Mesodermal cell (in vitro differentiated cells): ENCODE measurements at regions not wholly inside any gene's neighbourhood (a gene's known extent, or its start where the extent isn't known, plus 50 kb on each side); places are given as distances from the start of the nearest gene placed in this dataset.

Source experiments
- H3K27ac ChIP-seq: 2 replicates; pipeline ENCODE4 v1.7.0; 2013; ENCODE audit warnings: mild to moderate bottlenecking, low read depth, low read length, moderate library complexity; ENCODE audit not compliant: severe bottlenecking
- H3K36me3 ChIP-seq: 2 replicates; pipeline ENCODE4 v1.7.1; 2013; ENCODE audit warnings: mild to moderate bottlenecking, low read length, moderate library complexity; ENCODE audit not compliant: control insufficient read depth, insufficient read depth
- H3K4me1 ChIP-seq: one replicate; pipeline ENCODE4 v1.7.1; 2013; ENCODE audit warnings: mild to moderate bottlenecking, low read length; ENCODE audit not compliant: insufficient read depth, control insufficient read depth, poor library complexity, severe bottlenecking
- H3K4me3 ChIP-seq: 2 replicates; pipeline ENCODE4 v1.7.0; 2013; ENCODE audit warnings: low read length, control low read depth, mild to moderate bottlenecking; ENCODE audit not compliant: insufficient read depth, poor library complexity, severe bottlenecking; ENCODE audit errors: extremely low read depth
- H3K9me3 ChIP-seq: 2 replicates; pipeline ENCODE4 v1.7.1; 2013; ENCODE audit warnings: mild to moderate bottlenecking, low read length, moderate library complexity; ENCODE audit not compliant: control insufficient read depth
- WGBS, 2 experiments: methylation state at CpG; one replicate each; pipeline ENCODE4 v1.1.5; 2013; ENCODE audit warnings: missing lambda C conversion rate in 2 of 2; ENCODE audit not compliant: insufficient coverage in 2 of 2; 5-methylcytosine and 5-hydroxymethylcytosine counted together

DNA sequence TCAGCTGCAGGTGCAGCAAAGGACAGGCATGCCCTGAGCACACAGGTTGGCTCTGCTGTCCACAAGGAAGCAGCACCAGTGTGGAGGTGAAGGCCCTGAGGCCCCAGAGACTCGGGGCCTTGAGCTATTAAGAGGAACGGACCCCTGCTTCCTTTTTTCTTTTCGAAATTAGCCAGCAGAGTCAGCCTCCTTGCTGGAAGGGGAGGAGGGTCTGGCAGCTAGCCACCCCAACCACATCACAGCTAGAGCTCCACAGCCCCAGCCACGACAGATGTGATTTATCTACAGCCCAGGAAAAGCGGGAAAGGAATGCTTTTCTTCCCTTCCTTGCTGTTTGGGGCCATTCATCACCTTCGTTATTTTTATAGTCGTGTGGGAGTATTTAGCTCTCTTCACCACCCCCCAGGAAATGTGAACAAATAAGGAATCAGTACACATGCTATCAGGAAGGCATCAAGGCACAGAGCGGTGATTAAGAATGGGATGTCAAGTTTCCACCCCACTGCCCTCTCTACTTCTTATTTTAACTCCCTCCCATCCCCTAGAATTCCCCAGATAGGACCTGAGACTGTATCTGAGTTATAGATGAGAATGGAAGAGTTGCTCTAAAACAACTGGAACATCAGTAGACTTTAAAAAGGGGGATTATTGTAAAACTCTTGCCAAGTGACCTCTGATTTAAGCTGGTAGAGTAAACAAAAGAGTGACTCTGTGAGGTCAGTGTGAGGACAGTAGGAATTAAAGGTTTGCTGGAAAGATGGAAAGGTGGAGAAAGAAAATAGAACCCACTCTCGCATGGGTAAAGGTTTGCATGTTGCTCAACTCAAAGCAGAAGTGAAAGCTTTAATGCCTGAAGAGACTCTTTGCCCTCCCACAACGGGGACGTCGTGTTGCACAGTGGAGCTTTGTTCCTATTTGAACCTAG, 224.7 kb upstream of the GJB5 start:
- H3K4me1 ChIP-seq, result peaks cover 2% of the 10 kb centered on the region
- no peaks in the 10 kb centered on the region for H3K9me3 ChIP-seq
- 59 to 65% methylated on average over 3 to 4 of the region's 12 CpGs for WGBS, 2 experiments
- H3K4me3 ChIP-seq, result no peak overlapping the region
- H3K36me3 ChIP-seq, result no peaks in the 10 kb centered on the region
- H3K27ac ChIP-seq, result no peak overlapping the region

DNA sequence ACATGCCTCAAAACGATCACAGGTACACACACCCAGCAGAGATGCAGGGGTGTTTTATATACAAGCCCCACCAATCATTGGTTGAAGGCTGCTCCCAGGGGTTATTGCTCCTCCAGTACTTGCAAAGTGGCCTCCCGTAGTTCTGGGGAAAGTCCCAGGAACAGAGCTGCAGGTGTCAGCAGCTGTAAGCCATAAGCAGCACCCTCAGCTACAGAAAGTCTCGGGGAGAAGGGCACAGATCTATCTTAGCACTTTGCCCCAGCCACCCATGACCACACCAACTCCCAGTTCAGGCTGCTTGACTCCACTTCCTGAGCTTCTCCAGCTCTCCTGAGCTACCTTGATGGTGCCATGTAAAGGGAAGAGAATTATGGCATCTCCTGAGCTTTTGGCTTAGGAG, 222.7 kb upstream of the GJB5 start:
- H3K36me3 ChIP-seq, result no peaks in the 10 kb centered on the region
- H3K9me3 ChIP-seq, result no peaks in the 10 kb centered on the region
- H3K4me3 ChIP-seq, result no peak overlapping the region
- no peak overlapping the region for H3K27ac ChIP-seq
- H3K4me1 ChIP-seq, result peaks cover 2% of the 10 kb centered on the region
- WGBS, 2 experiments, result 89 to 92% methylated on average over 2 of the region's 3 CpGs

DNA sequence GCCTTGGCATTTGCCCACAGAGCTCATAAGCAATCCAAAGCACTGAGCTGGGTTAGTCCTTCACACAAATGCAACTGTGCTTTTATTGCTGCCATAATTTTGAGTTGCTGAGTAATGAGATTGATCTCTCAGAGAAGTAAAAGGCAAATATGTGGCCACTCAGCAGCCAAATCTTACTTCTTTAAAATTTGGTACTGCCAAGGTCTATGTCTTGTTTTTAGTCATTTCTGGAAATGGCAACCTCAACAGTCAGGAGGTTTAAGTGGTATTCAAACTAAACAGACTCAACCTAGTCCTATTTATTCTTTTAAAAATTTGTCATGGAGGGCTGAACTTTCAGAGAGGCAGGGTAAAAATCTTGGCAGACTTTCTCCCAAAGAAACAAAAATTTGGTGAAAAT, 216.4 kb upstream of the GJB5 start:
- no peaks in the 10 kb centered on the region for H3K9me3 ChIP-seq
- H3K36me3 ChIP-seq, result no peaks in the 10 kb centered on the region

DNA sequence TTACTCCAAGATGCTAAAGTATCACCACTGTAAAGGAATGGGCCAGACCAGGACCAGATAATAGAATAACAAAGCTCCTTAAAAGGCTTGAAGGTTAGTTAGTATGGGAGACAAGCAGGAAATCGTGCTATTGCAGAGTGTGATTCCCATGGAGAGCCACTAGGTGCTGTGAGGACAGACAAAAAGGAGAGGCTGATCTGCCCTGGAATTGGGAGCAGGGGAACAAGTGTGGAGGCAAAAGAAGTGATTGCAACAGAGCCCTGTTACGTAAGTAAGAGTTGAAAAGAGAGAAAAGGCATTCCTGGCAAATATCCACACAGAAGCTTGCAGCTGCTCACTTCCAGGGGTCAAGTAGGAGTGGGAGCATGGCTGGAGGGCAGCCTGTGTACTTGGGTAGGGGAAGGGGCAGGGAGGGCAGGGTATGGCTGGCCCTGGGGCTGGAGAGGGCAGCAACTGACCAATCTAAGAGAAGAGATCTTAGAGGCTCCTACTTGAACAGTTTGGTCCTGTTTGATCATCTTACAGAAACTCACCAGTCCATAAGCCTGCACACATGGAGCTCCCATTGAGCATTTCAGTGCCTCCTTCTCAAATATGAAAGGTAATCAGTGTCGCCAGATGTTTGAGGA, 207.7 kb upstream of the GJB5 start:
- no peak overlapping the region for H3K27ac ChIP-seq
- no peaks in the 10 kb centered on the region for H3K9me3 ChIP-seq
- no peaks in the 10 kb centered on the region for H3K36me3 ChIP-seq
- no peaks in the 10 kb centered on the region for H3K4me1 ChIP-seq
- 47 to 49% methylated on average over 2 of the region's 3 CpGs for WGBS, 2 experiments
- no peak overlapping the region for H3K4me3 ChIP-seq

More for the DNA sequence above, 216.4 kb upstream of the GJB5 start:
- no peak overlapping the region for H3K27ac ChIP-seq
- no peaks in the 10 kb centered on the region for H3K4me1 ChIP-seq
- no peak overlapping the region for H3K4me3 ChIP-seq

DNA sequence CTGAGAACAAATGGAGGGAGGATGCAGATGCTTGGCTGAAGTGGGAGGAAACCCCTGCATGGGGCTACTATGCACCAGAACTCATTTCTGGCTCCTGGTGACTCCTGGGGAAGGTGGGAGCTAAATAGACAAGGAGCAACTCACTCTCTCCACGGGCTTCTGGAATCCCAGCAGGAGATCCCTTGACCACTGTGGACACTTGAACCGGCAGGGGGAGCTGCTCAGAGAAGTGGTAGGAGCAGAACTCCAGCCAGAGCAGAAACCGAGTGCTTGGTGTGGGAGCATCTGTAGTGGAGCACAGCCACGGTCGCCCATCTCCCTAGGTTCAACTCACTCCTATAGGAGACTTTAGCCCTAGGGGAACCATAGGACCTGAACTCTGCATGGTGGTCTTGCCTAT, 205.6 kb upstream of the GJB5 start:
- no peak overlapping the region for H3K27ac ChIP-seq
- no peaks in the 10 kb centered on the region for H3K9me3 ChIP-seq
- H3K4me3 ChIP-seq, result no peak overlapping the region
- 14 to 48% methylated on average over 2 to 4 of the region's 5 CpGs for WGBS, 2 experiments
- no peaks in the 10 kb centered on the region for H3K36me3 ChIP-seq
- no peaks in the 10 kb centered on the region for H3K4me1 ChIP-seq

DNA sequence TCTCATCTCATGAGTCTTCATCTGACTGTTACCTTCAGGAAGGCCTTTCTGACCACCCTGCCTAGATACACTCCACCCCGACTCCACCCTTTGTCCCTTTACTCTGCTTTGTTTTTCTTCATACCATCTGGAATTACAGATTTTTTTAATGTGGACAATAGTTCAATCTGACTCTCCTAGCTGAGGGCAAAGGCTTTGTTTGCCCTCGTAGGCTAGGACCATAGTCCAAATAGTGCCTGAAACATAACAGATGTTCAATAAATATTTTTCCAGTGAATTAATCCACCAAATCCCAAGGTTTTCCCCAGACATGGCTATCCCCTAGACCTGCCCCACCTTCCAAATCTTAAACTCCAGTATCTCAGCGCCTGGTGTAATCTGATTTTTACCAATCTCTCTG, 176.5 kb upstream of the GJB5 start:
- Histone ChIP-seq H3K4me3 (no peak overlapping the region), H3K27ac (no peak overlapping the region), H3K9me3 (no peaks in the 10 kb centered on the region), H3K36me3 (no peaks in the 10 kb centered on the region), H3K4me1 (no peaks in the 10 kb centered on the region)
- WGBS, 2 experiments, result 72 to 83% methylated on average over 2 to 3 of the region's 3 CpGs

DNA sequence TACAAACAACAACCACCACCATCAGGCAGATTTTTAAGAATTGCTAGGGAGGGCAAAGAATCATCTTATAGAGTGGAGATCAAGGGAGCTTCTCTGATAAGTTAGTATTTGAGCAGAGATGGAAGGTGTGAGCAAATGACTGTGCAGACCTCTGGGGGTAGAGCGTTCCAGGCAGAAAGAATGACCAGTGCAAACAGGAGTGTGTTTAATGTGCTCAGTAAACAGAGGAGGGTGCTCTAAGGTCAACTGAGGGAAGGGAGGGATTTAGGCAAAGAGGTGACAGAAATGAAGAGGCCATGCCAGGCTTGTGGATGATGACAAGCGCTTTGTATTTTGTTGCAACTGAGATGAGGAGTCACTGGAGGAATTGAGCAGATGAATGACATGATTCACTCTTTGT, 172.5 kb upstream of the GJB5 start:
- Histone ChIP-seq H3K36me3 (no peaks in the 10 kb centered on the region), H3K4me1 (no peaks in the 10 kb centered on the region), H3K4me3 (no peak overlapping the region), H3K27ac (no peak overlapping the region), H3K9me3 (no peaks in the 10 kb centered on the region)
- 77 to 96% methylated on average over 2 of the region's 2 CpGs for WGBS, 2 experiments

DNA sequence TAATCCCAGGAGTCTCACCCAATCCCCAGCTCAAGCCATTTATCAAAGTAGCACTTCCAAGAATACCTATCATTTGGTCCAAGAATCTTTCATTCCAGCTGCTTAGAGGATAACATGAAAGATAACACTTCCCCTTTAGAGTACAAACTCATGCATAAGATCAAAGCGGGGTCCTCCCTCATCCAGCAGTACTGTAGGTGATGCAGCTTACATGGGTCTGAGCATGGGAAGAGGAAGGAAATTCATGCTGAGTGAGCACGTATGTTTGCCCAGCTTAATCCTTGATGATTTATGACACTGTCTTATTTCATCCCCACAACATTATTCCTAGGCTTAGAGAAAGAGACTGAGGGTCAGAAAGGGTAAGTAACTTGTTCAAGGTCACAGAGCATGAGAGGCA, 167.1 kb upstream of the GJB5 start:
- H3K36me3 ChIP-seq, result no peaks in the 10 kb centered on the region
- H3K4me3 ChIP-seq, result no peak overlapping the region
- no peaks in the 10 kb centered on the region for H3K9me3 ChIP-seq
- no CpG with 5 or more reads among the region's 2 CpGs for WGBS, 2 experiments
- H3K4me1 ChIP-seq, result no peaks in the 10 kb centered on the region
- H3K27ac ChIP-seq, result no peak overlapping the region

DNA sequence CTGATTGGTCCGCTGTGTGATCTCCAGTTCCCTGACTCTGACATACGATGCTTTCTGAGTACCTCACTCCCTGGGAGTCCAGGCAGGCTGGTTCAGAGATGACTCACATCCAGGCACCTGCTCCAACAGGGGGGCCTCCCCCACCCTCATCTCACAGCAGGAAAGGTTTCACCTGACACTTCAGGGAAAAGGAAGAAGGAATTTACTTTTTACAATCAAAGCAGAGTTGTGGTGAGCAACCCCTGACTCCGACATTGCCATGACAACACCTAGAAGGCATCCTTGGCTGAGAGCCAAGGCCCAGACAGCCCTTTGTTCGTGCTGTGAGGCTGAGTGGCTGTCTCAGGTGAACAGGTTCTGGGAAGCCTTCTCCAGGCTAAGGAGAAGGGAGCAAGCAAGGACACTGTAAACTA, 164.6 kb upstream of the GJB5 start:
- H3K27ac ChIP-seq, result no peak overlapping the region
- no peaks in the 10 kb centered on the region for H3K36me3 ChIP-seq
- H3K4me3 ChIP-seq, result no peak overlapping the region
- WGBS, 2 experiments, result 45 to 73% methylated on average over 3 to 4 of the region's 4 CpGs
- H3K4me1 ChIP-seq, result no peaks in the 10 kb centered on the region
- no peaks in the 10 kb centered on the region for H3K9me3 ChIP-seq

DNA sequence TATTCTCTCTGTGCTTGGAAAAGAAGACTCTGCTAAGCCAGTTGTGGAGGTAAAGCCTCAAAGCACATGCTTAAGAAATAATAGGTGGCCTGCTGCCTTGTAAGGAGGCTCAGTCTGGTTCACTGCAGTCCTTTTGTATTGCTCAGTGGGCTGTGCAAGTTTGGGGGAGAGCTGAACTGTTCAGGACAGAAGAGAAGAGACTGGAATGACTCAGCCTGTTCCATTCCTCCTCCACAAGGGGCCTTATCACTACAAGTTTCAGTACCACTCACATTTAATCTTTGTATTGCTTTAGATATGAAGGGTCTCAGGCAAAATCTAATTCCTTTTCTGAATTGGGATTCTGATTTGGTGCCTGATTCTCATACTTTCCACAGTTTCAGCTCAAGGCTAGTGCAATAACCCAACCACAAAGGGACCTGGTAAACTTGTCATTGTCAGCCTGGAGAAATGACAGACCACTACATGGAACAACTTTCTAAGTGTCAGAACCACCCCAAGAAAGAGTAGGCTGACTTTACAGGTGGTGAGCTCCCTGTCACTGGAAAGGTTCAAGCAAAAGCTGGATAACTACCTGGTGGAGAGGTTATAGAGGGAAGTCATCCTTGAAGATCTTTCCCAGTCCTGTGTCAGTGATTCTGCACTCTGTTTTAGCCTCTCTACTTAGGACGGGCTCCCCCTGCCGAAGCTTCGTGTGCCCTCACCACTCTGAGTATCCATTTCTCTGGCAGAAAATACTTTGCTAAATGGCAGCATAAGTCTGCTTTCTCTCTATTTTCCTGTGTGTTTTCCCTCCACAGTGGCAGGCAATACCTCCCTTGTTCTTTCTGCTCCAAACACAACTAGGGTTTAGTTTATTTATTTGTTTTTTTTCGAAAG, 162.9 kb upstream of the GJB5 start:
- H3K4me3 ChIP-seq, result no peak overlapping the region
- no peak overlapping the region for H3K27ac ChIP-seq
- 84 to 90% methylated on average over 3 of the region's 4 CpGs for WGBS, 2 experiments
- no peaks in the 10 kb centered on the region for H3K9me3 ChIP-seq
- no peaks in the 10 kb centered on the region for H3K36me3 ChIP-seq
- no peaks in the 10 kb centered on the region for H3K4me1 ChIP-seq
